ENCODE measurements at regions not wholly inside any gene's neighbourhood (a gene's known extent, or its start where the extent isn't known, plus 50 kb on each side); places are given as distances from the start of the nearest gene placed in this dataset.

GRCh38 chr12:92650228-92650822, 52.5 kb upstream of the PLEKHG7 start:
- peaks cover 0 to 4% (median 3%) of the 10 kb centered on the region in 3 donors for H3K4me1 Mint-ChIP-seq
- H3K4me3 Mint-ChIP-seq, result no peak overlapping the region
- no peaks in the 10 kb centered on the region for H3K27me3 Mint-ChIP-seq
- no peaks in the 10 kb centered on the region for H3K9me3 Mint-ChIP-seq
- peak overlapping the region in 2 of 3 donors; percentile 0 to 67 for H3K27ac Mint-ChIP-seq
- no peaks in the 10 kb centered on the region for H3K36me3 Mint-ChIP-seq

GRCh38 chr12:92649511-92650227, 53.1 kb upstream of the PLEKHG7 start:
- H3K27me3 Mint-ChIP-seq, result no peaks in the 10 kb centered on the region
- H3K4me1 Mint-ChIP-seq, result peaks cover 0 to 4% (median 3%) of the 10 kb centered on the region in 3 donors
- no peaks in the 10 kb centered on the region for H3K36me3 Mint-ChIP-seq
- no peaks in the 10 kb centered on the region for H3K9me3 Mint-ChIP-seq
- no peak overlapping the region for H3K4me3 Mint-ChIP-seq
- H3K27ac Mint-ChIP-seq, result peak overlapping the region in 2 of 3 donors; percentile 0 to 67

GRCh38 chr12:92648242-92649031, 54.4 kb upstream of the PLEKHG7 start:
- Mint-ChIP-seq H3K4me1 (peaks cover 0 to 4% (median 3%) of the 10 kb centered on the region in 3 donors), H3K36me3 (no peaks in the 10 kb centered on the region), H3K9me3 (peaks cover 0 to 2% (median 2%) of the 10 kb centered on the region in 3 donors), H3K4me3 (no peak overlapping the region), H3K27me3 (no peaks in the 10 kb centered on the region), H3K27ac (no peak overlapping the region)

- Mint-ChIP-seq H3K4me3 (no peak overlapping the region), H3K4me1 (no peaks in the 10 kb centered on the region), H3K9me3 (peaks cover 0 to 8% (median 7%) of the 10 kb centered on the region in 3 donors), H3K27ac (no peak overlapping the region), H3K27me3 (peaks cover 5% of the 10 kb centered on the region), H3K36me3 (peaks cover 3% of the 10 kb centered on the region)
These were observed 61.5 kb upstream of the PLEKHG7 start for GRCh38 chr12:92641291-92641690.

GRCh38 chr12:92640691-92641090, 62.1 kb upstream of the PLEKHG7 start:
- peaks cover 0 to 8% (median 7%) of the 10 kb centered on the region in 3 donors for H3K9me3 Mint-ChIP-seq
- no peak overlapping the region for H3K27ac Mint-ChIP-seq
- H3K36me3 Mint-ChIP-seq, result peaks cover 3% of the 10 kb centered on the region
- H3K27me3 Mint-ChIP-seq, result peaks cover 5% of the 10 kb centered on the region
- H3K4me3 Mint-ChIP-seq, result no peak overlapping the region
- no peaks in the 10 kb centered on the region for H3K4me1 Mint-ChIP-seq

GRCh38 chr12:92639017-92639416, 63.8 kb upstream of the PLEKHG7 start:
- H3K9me3 Mint-ChIP-seq, result peaks cover 0 to 8% (median 5%) of the 10 kb centered on the region in 3 donors
- H3K36me3 Mint-ChIP-seq, result peaks cover 3% of the 10 kb centered on the region
- H3K4me1 Mint-ChIP-seq, result no peaks in the 10 kb centered on the region
- no peak overlapping the region for H3K4me3 Mint-ChIP-seq
- H3K27me3 Mint-ChIP-seq, result peaks cover 6% of the 10 kb centered on the region
- H3K27ac Mint-ChIP-seq, result no peak overlapping the region

GRCh38 chr12:92634730-92635129, 68.1 kb upstream of the PLEKHG7 start:
- H3K36me3 Mint-ChIP-seq, result no peaks in the 10 kb centered on the region
- H3K9me3 Mint-ChIP-seq, result no peaks in the 10 kb centered on the region
- H3K27me3 Mint-ChIP-seq, result peaks cover 3% of the 10 kb centered on the region
- H3K27ac Mint-ChIP-seq, result no peak overlapping the region
- no peaks in the 10 kb centered on the region for H3K4me1 Mint-ChIP-seq
- no peak overlapping the region for H3K4me3 Mint-ChIP-seq

- Mint-ChIP-seq H3K27me3 (peaks cover 3% of the 10 kb centered on the region), H3K27ac (no peak overlapping the region), H3K9me3 (no peaks in the 10 kb centered on the region), H3K4me1 (no peaks in the 10 kb centered on the region), H3K36me3 (no peaks in the 10 kb centered on the region), H3K4me3 (no peak overlapping the region)
These were observed 68.6 kb upstream of the PLEKHG7 start for GRCh38 chr12:92634202-92634601.

GRCh38 chr12:92630968-92631367, 71.8 kb upstream of the PLEKHG7 start:
- Mint-ChIP-seq H3K27me3 (peaks cover 1% of the 10 kb centered on the region), H3K36me3 (no peaks in the 10 kb centered on the region), H3K9me3 (no peaks in the 10 kb centered on the region), H3K4me3 (no peak overlapping the region), H3K27ac (no peak overlapping the region), H3K4me1 (no peaks in the 10 kb centered on the region)

GRCh38 chr12:92629349-92630065, 73.3 kb upstream of the PLEKHG7 start:
- Mint-ChIP-seq H3K36me3 (no peaks in the 10 kb centered on the region), H3K27ac (peak overlapping the region in 1 of 3 donors; percentile 49), H3K9me3 (no peaks in the 10 kb centered on the region), H3K27me3 (no peaks in the 10 kb centered on the region), H3K4me1 (no peaks in the 10 kb centered on the region), H3K4me3 (no peak overlapping the region)

GRCh38 chr12:92628476-92628875, 74.3 kb upstream of the PLEKHG7 start:
- H3K9me3 Mint-ChIP-seq, result no peaks in the 10 kb centered on the region
- H3K4me3 Mint-ChIP-seq, result no peak overlapping the region
- no peak overlapping the region for H3K27ac Mint-ChIP-seq
- no peaks in the 10 kb centered on the region for H3K4me1 Mint-ChIP-seq
- H3K36me3 Mint-ChIP-seq, result no peaks in the 10 kb centered on the region
- H3K27me3 Mint-ChIP-seq, result no peaks in the 10 kb centered on the region

GRCh38 chr12:92627511-92627910, 75.3 kb upstream of the PLEKHG7 start:
- Mint-ChIP-seq H3K4me3 (no peak overlapping the region), H3K27me3 (no peaks in the 10 kb centered on the region), H3K4me1 (no peaks in the 10 kb centered on the region), H3K9me3 (no peaks in the 10 kb centered on the region), H3K27ac (no peak overlapping the region), H3K36me3 (no peaks in the 10 kb centered on the region)

GRCh38 chr12:92625639-92626310, 77.0 kb upstream of the PLEKHG7 start:
- no peaks in the 10 kb centered on the region for H3K9me3 Mint-ChIP-seq
- no peak overlapping the region for H3K27ac Mint-ChIP-seq
- no peak overlapping the region for H3K4me3 Mint-ChIP-seq
- no peaks in the 10 kb centered on the region for H3K27me3 Mint-ChIP-seq
- H3K36me3 Mint-ChIP-seq, result no peaks in the 10 kb centered on the region
- H3K4me1 Mint-ChIP-seq, result no peaks in the 10 kb centered on the region

- no peaks in the 10 kb centered on the region for H3K27me3 Mint-ChIP-seq
- H3K27ac Mint-ChIP-seq, result no peak overlapping the region
- no peak overlapping the region for H3K4me3 Mint-ChIP-seq
These were observed 78.6 kb upstream of the PLEKHG7 start for GRCh38 chr12:92624236-92624635.

More at GRCh38 chr12:92624236-92624635, 78.6 kb upstream of the PLEKHG7 start:
- Mint-ChIP-seq H3K9me3 (no peaks in the 10 kb centered on the region), H3K36me3 (no peaks in the 10 kb centered on the region), H3K4me1 (no peaks in the 10 kb centered on the region)

Data from IgD-negative memory B cell (primary cell).